RKO (cell line): ENCODE measurements at regions not wholly inside any gene's neighbourhood (a gene's known extent, or its start where the extent isn't known, plus 50 kb on each side); places are given as distances from the start of the nearest gene placed in this dataset.
A peak's percentile ranks its signal among the peaks of the same experiment; 100 is the strongest.
"Not testable (repeated sequence)": the region's sequence is repeated elsewhere in the genome, so short reads cannot be mapped to it uniquely, and the experiment has no call there.

Experiments used
- DNase-seq: peaks from one replicate; pipeline ENCODE4 v3.0.0-alpha.2; 2016; ENCODE audit warnings: low spot score

- no peak for DNase-seq
Observed at GRCh38 chr3:115396801-115397200, 226.5 kb upstream of the GAP43 start.

DNA sequence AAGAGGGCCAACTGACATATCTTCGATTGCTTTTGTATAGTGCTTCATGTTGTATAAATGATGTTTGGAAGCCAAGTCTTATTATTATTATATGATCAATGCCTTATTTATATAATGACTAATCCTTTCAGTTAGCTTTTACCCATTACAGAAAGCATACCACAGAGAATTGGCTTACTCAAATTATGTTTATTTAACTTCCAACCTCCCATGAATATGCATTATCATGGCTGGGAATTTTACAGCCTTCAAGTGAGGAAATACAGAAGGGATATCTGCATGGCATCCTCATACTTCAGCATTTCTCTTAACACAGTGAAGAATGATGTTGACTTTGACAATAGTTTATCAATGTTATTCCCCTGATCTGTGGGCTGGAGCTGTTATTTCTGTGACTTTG is 225.9 kb upstream of the GAP43 start:
- DNase-seq, result no peak

GRCh38 chr3:115398506-115398905 is 224.8 kb upstream of the GAP43 start:
- DNase-seq, result no peak

DNA sequence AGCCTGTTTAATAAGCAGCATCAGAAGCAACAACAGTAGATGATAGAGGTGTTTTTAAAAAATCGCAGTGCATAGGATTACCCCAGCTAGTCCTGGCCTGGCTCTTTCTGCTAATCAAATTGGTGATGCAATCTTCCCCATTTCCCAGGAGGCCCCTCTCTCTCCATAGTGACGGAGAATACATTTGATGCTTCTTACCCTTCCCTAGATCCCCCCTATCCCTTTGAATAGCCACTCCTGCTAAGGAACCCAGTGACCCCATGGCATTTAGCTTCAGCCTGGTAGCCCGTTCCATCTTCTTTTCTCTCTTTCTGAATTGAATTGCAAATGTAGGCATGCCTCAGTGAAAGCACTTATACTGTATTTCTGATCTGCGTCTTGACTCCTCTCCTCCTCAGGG is 223.6 kb upstream of the GAP43 start:
- no peak for DNase-seq

GRCh38 chr3:115401298-115401697 is 222.0 kb upstream of the GAP43 start:
- DNase-seq, result no peak

GRCh38 chr3:115401851-115402501 is 221.3 kb upstream of the GAP43 start:
- peak; percentile 59 for DNase-seq

- DNase-seq, result no peak
Observed at GRCh38 chr3:115402651-115403050, 220.7 kb upstream of the GAP43 start.

GRCh38 chr3:115403786-115404185 is 219.5 kb upstream of the GAP43 start:
- DNase-seq, result no peak

DNA sequence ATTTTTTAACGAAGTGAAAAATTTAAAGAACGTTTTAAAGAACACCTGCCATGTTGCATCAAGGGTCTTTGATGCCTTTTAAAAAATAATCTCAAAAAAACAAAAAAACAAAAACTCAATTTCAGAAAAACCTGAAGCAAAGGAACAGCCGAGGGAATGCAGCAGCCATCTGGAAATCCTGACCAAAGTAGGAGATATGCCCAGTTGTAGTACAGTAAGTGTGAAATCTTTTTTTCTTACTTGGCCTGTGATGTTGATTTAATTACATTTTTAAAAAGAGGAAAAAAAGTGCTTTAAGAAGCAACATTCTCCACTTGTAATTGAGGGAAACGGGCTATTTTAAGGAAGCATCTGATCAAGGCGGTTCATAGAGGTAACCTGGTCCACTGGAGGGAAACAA is 213.7 kb upstream of the GAP43 start:
- DNase-seq, result no peak

GRCh38 chr3:115414610-115415009 is 208.7 kb upstream of the GAP43 start:
- DNase-seq, result not testable (repeated sequence)

- no peak for DNase-seq
Observed at GRCh38 chr3:115415246-115415996, 207.9 kb upstream of the GAP43 start.

- no peak for DNase-seq
Observed at GRCh38 chr3:115418583-115418982, 204.7 kb upstream of the GAP43 start.

- no peak for DNase-seq
Observed at GRCh38 chr3:115420086-115420485, 203.2 kb upstream of the GAP43 start.

DNA sequence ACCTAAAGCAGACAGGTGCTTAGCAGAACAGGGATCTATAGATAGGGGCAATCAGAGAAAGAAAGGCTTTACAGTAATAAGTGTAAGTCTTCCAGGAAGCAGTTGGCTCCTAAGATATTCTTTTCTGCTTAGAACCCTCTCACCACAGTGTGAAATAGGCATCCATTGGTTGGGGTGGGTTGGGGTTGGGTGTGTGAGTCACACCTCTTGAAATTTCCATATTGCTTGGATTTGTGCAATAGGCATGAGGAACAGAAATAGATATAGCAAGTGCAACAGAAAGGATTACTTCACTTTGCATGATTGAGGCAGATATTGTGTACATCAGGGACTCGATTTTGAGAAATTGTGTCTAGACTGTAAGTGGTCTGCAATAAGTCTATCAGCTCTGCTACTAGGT is 200.1 kb upstream of the GAP43 start:
- DNase-seq, result peak; percentile 16

- DNase-seq, result peak; percentile 22
Observed at GRCh38 chr3:115428841-115429240, 194.5 kb upstream of the GAP43 start.

GRCh38 chr3:115436767-115437301 is 186.5 kb upstream of the GAP43 start:
- peak; percentile 84 for DNase-seq

GRCh38 chr3:115438799-115439198 is 184.5 kb upstream of the GAP43 start:
- DNase-seq, result no peak

DNA sequence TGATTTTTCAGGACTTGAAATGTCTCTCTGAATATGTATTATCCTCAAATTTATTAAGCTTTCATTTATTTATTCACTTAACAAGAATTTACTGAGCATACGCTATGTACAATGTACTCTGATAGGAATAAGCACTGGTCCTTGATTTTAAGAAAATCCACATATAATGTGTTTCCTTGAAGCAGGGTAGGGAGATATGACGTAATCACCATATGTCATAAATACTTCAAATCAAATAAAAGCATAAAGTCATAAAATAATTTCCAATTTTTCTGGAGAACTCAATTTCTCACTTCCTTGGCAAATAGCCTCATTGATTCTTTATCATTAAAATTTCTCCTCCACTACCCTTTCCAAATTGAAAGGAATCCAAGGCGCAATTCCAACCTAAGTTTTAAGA is 177.8 kb upstream of the GAP43 start:
- DNase-seq, result no peak

DNA sequence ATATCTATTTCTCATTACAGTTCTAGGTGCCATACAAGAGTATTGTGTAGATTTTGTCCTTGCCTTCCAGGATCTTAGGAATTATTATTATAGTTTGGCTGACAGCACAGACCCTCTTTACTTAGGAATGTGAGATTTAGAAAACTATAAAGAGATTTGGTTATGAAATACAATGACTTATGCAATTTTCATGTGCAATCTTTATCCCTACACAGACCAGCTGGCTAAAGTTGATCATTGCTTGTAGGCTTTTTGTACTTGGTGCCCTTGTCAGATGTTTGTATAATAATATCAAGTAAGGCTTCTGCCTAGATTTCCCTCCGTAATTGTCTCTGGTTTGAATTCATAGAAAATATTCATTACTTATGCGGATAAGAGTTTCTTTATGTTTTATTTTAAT is 174.5 kb upstream of the GAP43 start:
- no peak for DNase-seq

GRCh38 chr3:115450036-115450435 is 173.3 kb upstream of the GAP43 start:
- DNase-seq, result no peak

DNA sequence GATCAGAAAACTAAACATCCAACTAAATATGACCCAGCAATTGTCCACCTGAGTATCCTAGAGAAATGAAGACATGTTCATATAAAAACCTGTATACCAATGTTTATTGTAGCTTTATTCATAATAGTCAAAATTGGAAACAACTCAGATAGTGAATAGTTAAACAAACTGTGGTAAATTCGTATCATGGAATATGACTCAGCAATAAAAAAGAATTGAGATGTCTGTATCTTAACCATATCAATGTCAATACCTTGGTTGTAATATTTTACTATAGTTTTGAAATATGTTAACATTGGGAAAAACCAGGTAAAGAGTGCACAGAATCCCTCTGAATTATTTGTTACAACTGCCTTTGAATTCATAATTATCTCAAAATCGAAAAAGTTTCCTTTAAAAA is 159.3 kb upstream of the GAP43 start:
- no peak for DNase-seq

GRCh38 chr3:115469649-115470048 is 153.7 kb upstream of the GAP43 start:
- DNase-seq, result peak; percentile 8

- DNase-seq, result no peak
Observed at GRCh38 chr3:115470254-115470653, 153.1 kb upstream of the GAP43 start.
